HG03378 (cell line): ENCODE measurements at regions not wholly inside any gene's neighbourhood (a gene's known extent, or its start where the extent isn't known, plus 50 kb on each side); places are given as distances from the start of the nearest gene placed in this dataset.

Experiments
- ATAC-seq: cut with Tn5 transposase; IDR thresholded peaks from one replicate; pipeline ENCODE4 v1.9.1; 2021; ENCODE audit warnings: mild to moderate bottlenecking, moderate library complexity; ENCODE audit not compliant: unreplicated experiment

DNA sequence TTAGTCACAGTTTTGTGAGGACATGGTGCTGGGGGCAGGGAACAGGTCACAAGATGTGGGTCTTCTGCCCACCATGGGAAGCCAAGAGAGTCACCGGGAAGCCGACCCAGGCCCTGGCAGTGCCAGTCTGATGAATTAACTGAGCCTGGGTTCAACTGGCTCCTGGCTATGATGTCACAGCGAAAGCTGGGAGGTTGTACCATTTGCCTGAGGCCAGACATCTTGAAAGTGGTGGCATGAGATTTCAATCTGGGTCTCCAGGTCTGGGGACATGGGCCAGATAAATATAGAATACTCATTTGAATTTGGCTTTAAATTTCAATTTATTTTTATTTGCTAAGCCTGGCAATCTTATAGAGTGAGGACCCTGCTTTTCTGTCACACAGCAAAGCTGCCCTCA is 280.9 kb downstream of the NSG2 start:
- no peak for ATAC-seq

- no peak for ATAC-seq
Observed at GRCh38 chr5:174327317-174327864, 281.9 kb downstream of the NSG2 start.

DNA sequence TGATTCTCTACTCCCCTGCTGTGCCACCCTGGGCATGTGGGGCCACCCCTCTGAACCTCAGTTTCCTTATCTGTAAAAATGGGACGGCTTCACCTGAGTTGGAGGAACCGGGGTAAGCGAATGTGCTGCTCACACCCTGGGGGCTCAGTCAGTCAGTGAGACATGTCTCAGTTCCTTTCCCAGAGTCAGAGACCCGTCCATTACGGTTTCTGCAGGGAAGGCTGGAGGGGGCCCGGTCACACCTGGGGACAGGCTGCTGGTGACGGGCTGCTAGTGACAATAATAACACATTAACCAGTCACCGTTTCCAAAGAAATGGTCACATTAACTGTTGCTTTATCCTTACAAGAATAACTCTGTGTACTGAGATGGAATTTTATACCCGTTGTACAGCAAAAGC is 282.4 kb downstream of the NSG2 start:
- no peak for ATAC-seq

- no peak for ATAC-seq
Observed at GRCh38 chr5:174328631-174329299, 283.3 kb downstream of the NSG2 start.

DNA sequence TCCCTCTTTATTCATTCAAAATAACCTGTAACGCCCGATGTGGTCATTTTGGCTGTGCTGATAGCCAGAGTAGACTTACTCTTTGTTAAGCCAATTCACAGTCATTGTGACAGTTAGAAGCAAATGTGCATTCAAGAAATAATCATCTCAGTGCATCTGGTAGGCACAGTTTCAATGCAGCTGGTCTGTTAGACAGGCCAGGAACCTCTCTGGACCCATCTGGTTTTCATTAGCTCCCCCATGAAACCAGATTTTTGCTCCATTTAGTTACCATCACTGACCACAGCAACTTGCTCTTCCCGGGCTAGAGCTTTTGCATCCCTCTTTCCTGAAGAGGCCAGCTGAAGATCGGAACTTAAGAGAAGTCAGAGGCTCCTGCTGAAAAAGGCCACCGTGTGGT is 284.2 kb downstream of the NSG2 start:
- ATAC-seq, result no peak

DNA sequence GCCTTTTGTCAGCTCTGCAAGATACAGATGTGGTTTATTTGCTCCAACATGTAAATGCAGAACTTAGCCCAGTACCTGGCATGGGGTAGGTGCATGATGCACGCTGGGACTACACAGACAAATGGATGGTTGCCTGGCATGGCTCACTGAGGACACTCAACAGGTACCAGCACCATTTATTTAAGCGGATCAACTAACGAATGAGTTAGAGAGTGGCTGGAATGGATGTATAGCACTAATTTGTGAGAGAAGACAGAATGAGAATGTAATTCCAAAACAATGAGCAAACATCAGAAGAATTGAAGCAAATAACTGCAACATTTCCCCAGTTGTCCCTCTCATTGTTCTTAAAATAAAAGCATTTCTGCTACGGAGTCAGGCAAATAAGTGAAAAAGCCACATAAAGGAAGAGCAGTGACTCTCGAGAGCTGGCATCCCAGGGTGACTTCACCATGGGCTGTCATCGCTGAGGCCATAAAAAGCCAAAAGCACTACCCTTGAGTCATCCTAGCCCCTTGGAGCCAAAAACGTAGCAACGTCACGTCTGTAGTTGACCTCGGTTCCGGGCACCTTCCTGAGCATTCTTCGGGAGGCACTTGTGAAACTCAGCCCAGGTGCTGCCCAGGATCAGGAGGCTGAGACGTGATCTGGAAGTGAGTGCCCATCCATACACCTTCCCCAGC is 290.3 kb downstream of the NSG2 start:
- no peak for ATAC-seq

GRCh38 chr5:174336479-174336878 is 291.0 kb downstream of the NSG2 start:
- no peak for ATAC-seq

DNA sequence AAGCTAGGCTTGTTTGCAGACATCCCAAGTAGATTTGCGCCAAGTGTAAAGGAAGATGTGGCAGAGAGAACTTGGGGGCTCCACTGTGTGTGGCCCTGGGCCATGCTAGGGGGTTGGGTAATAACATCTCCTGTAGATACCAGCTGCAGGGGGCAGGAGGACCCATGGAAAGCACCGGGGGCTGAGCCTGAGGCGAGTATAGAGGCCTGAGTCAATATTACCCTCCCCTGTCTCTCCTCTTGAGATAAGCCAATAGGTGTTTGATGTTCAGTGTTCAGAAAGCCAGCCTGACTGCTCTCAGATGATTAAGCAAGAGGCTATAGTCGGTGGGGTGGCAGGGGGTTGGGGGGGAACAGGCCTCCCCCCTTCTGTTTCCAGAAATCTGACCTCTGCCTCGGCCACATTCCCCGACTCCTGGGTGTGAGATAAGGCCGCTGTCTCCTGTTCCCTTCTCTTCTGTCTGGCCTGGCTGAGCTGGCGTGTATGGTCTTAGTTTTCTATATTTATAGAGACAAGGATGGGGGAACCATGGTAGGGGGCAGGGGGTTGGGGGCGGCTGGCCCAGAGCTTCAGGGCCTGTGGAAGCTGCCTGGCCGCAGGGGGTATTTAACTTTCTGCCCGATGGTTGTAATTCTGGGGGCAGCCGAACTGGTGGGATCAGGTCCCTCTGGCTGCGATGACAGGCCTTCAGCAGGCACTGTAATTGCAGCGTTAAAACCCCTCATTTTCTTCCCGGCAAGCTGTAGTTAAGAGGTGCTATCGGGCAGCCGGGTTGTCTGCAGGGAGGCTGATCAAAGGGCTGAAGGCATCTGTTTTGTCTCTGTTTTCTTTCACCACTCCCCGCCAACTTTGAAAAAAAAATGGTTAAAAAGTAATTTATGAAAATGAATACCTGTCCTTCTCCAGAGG is 292.0 kb downstream of the NSG2 start:
- no peak for ATAC-seq

GRCh38 chr5:174338185-174339010 is 292.9 kb downstream of the NSG2 start:
- ATAC-seq, result no peak

- no peak for ATAC-seq
Observed at GRCh38 chr5:174339130-174339529, 293.6 kb downstream of the NSG2 start.

DNA sequence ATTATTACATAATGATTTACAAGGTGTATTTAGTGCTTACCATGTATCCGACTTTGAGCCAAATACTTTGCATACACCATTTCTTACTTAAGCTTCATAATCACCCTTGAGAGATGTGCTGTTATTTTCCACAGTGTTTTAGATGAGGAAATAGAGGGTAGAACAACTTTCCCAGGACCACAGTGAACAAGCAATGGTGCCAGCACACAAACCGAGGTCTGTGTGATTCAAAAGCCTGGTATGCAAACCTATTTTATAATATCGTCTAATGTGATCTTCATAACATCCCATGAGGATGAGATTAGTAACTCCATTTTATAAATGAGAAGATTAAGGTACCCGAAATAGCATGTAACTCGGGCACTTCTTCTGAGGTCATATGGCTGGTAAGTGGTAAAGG is 294.7 kb downstream of the NSG2 start:
- no peak for ATAC-seq

DNA sequence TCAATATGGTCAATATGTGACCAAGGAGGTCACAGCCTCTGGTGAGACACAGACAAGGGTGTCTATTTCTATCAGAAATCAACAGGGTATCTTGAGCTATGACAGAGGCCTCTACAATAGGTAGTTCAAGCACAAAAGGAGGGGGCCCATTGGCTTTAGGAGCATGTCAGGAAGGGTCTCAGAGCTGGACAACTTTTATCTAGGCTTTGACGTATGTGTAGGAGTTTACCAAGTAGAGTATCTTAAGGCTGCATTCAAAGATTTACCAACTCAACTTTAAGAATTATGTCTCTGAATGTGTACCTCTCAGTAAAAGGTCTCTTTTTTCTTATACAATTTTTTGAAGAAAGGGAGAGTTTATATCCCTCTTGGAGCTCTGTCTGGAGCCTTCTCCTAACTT is 297.2 kb downstream of the NSG2 start:
- ATAC-seq, result no peak

- ATAC-seq, result no peak
Observed at GRCh38 chr5:174343826-174344225, 298.3 kb downstream of the NSG2 start.

GRCh38 chr5:174344335-174344734 is 298.8 kb downstream of the NSG2 start:
- no peak for ATAC-seq

DNA sequence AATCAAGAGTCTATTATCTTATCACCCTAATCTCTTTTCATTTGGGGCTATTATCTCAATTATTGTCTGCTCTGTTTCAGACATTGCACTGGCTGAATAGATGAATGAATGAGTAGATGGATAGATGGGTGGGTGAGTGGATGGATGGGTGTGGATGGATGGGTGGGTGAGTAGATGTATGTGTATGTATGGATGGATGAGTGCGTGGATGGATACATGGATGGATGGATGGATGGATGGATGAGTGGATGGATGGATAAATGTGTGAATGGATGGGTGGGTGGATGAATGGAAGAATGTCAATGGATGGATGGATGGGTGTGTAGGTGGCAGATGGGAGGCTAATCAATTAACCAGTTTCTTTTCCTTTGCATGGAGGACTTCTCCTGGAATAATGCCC is 301.7 kb downstream of the NSG2 start:
- ATAC-seq, result no peak

DNA sequence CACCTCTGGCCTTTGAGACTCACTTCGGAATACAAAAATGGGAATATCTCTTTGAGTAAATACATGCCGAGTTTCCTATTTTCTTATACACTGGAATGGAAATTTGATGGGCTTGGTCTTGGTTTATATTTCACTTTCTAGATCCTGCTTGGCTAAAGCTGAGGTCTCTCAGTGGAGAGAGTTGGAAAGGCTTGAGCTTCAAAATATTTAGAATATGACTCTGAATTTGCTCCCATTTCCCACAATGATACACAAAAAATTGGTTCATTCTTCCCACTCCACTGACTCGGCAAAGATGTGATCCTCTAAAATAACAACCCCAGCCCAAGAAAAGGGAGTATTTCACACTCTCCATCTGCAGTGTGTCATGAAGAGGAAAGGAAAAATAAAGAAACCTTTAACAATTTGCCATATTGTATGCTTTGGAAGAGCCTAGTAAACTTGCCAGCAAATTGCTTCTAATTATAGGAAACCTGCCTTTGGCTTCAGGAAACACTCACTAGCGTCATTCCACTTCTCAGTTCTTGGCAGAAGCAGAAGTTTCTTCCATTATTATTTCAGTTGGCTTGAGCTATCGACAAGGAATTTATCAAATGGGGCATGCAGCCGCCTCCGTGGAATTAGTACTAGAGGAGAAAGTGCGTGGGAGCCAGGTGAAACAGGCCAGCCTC is 302.9 kb downstream of the NSG2 start:
- ATAC-seq, result no peak

- no peak for ATAC-seq
Observed at GRCh38 chr5:174352681-174353080, 307.2 kb downstream of the NSG2 start.

DNA sequence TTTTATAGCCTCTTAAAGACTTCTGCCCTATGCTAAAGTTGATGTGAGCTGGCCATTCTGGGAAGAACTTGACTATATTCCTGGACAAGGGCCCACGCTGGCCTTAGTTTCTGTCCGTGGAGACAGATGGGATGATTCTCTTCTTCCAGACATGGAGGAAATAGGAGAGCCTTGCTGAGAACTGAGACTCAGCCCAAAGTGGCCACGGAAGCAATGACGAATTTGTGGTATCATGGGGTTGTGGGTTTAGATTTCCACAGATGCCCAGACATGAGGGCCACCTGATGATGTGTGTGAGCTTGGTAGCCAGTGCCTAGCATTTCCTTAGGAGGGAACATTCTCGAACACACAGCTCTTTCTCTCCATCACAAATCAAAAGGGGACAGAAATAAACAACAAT is 309.1 kb downstream of the NSG2 start:
- no peak for ATAC-seq

DNA sequence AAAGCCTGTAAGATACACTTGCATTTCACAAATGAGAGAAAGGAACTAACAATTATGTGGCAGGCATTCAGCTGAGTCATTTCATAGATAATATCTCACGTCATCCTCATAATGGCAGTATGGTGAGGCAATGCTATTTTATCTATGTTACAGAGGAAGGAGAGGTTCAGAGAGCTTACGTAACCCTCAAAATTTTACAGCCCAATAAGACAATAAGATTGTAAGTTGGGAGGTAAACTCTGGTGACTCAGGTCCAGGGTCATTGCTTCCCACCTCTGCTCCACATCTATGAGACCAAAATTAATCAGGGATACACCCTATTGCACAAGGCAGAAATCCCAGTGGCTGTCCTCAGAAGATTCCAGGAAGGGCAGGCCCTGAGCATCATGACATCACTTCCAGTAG is 309.7 kb downstream of the NSG2 start:
- ATAC-seq, result no peak

- ATAC-seq, result no peak
Observed at GRCh38 chr5:174355995-174356394, 310.5 kb downstream of the NSG2 start.
